IPS-NIHi7 (cell line): ENCODE measurements at regions not wholly inside any gene's neighbourhood (a gene's known extent, or its start where the extent isn't known, plus 50 kb on each side); places are given as distances from the start of the nearest gene placed in this dataset.
"Not testable (repeated sequence)": the region's sequence is repeated elsewhere in the genome, so short reads cannot be mapped to it uniquely, and the experiment has no call there.

ENCODE experiments used
- DNase-seq: peaks from one replicate; pipeline ENCODE4 v3.0.0; 2012; ENCODE audit warnings: mixed read lengths; ENCODE audit errors: extremely low spot score

DNA sequence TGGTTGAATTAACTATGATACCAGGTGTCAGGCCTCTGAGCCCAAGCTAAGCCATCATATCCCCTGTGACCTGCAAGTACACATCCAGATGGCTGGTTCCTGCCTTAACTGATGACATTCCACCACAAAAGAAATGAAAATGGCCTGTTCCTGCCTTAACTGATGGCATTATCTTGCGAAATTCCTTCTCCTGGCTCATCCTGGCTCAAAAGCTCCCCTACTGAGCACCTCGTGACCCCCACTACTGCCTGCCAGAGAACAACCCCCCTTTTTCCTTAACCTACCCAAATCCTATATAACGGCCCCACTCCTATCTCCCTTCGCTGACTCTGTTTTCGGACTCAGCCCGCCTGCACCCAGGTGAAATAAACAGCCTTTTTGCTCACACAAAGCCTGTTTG is 1671.4 kb downstream of the C4orf33 start:
- DNase-seq: not testable (repeated sequence)

DNA sequence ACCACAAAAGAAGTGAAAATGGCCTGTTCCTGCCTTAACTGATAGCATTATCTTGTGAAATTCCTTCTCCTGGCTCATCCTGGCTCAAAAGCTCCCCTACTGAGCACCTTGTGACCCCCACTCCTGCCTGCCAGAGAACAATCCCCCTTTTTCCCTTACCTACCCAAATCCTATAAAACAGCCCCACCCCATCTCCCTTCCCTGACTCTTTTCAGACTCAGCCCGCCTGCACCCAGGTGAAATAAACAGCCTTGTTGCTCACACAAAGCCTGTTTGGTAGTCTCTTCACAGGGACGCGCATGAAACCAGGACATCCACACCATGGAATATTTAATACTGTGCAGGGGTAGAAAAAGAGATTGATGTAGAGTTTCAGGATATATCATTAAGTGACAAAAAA is 1677.0 kb downstream of the C4orf33 start:
- not testable (repeated sequence) for DNase-seq

DNA sequence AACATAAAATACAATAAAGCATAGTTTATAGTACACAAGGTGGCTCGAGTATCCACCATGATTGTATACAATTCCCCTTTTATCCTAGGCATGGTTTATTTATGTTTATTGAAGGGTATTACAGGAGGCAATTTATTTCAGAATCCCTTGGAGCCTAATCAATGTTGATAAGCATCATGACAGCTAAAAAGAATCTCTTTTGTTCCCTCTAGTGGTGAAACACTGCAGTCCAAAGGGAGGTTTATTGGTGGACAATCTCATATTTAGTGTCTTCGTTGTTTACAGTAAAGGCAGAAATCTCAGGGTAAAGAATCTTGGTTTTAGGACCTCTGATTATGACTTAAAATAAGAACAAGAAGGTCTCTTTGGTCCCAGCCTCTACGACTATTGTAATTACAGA is 1712.5 kb downstream of the C4orf33 start:
- peak; percentile 21 for DNase-seq

DNA sequence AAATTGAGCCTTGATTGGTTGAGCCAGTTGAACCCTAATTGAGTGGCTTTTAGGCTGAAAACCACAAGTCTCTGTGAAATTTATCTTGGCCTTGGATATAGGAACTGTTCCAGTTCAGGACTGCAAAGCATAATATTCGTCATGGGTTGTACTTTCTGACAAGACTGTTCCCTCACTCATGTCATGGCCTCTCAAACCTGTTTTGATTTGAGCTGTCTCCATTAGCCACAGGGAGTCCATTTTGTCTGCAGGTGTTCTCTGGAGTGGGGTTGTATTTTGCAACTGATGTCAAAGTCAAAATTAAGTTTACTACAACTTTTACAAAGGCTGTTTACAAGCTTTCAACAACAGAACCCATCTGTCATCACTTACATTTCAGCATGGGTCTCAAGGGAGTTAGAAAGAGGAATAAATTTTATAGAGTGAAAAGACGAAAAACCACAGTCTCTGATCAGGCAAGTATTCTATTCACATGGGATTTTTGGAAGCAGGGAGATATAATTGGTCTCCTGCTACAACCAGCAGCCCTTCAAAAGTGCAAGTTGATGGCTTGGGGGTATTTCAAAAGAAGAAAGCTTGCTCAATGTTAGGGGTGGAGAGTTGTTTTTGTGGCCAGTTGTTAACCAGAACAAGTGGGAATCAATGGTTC is 1716.3 kb downstream of the C4orf33 start:
- DNase-seq: no peak

DNA sequence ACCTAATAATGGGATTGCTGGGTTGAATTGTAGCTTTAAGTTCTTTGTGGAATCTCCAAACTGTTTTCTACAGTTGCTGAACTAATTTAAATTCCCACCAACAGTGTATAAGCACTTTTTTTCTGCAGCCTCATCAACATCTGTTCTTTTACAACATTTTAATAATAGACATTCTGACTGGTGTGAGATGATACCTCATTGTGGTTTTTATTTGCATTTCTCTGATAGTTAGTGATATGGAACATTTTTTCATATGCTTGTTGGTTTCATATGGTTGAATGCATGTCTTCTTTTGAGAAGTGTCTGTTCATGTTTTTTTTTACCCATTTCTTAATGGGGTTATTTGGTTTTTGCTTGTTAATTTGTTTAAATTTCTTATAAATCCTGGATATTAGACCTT is 1718.9 kb downstream of the C4orf33 start:
- DNase-seq: no peak

DNA sequence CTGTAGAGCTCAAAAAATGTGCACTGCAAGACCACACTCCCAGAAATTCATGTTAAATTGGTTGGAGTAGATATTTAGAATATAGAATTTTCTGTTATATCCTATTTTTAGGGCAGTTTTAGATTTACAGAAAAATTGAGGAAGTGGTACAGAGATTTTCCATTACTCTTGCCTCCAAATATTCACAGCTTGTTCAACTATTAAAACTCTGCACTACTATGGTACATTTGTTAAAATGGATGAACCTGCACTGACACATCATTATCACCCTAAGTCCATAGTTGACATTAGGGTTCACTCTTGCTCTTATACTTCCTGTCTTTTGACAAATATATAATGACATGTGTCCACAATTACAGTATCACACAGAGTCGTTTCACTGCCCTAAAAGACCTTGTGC is 1724.5 kb downstream of the C4orf33 start:
- no peak for DNase-seq

DNA sequence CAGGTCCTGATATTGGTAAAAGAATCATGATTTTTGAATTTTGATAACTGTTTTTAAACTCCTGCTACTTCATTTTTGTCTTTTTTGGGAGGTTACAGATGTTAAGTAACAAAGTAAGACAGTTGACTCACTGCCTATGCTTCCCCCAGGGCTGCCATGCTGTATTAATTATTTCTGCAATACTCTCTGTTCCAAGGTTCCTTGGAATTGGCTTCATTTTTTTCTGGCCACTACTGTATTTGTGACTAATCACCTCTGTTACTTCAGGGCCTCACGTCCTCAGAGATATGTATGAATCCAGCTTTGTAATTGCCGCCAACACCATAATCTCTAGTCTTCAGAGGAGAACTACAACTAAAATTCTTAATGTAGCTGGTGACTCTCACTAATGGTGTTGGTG is 1729.3 kb downstream of the C4orf33 start:
- no peak for DNase-seq

DNA sequence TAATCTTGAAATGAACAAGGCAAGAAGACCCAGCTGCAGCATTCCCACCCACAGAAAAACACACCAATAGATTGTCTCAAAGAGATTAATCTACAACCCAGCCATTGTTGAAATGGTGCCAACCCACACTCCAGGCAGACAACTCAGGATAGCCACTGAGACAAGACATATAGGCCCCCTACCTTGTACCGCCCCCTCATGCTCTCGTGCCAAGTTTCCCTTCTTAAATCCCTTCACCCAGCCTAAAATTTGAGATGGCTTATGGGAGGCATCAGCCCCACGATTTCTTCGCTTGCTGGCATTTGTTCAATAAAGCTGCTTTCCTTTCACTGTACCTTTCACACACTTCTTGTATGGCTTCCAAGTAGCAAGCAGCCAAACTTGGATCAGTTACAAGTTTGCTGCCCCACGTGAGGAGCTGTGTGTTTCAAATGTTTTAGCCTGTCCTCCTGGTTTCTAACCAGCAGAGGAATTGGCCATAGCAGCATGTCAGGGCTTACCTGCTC is 1754.1 kb downstream of the C4orf33 start:
- DNase-seq: no peak

DNA sequence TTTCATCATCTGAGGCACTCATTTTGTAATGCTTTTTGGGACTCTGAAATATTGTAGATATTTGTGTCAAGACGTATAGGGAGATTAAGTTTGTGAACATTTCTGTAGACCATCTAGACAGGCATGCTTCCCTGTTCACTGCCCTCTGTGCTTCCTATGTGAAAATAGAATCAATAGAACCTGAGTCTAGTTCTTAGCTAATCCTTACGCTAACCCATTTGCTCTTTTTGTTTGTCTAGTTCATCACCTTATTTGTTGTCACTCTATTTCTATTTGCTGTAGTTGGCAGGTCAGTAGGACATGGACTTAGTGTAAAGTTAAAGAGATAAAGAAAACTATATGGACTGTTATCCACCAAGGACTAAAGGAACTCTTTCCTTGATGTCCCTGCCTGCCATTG is 1755.2 kb downstream of the C4orf33 start:
- no peak for DNase-seq

DNA sequence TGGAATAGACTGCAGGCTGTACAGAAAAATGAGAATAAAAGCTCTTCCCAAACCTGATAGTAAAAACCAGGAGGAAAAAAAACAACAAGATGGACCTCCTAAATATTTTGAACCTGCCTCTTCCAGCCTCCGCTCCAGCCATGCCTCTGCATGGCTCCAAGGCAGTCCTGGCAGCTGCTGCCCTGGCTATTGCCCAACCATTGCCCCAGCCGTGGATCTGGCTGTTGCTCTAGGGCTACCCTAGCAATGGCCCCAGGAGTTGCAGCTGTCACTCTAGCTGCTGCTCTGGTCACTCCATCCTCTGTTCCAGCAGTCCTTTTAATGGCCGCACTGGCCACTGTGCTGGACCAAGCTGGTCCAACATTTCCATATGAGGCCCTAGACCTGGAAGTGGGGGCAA is 1756.0 kb downstream of the C4orf33 start:
- DNase-seq: no peak

DNA sequence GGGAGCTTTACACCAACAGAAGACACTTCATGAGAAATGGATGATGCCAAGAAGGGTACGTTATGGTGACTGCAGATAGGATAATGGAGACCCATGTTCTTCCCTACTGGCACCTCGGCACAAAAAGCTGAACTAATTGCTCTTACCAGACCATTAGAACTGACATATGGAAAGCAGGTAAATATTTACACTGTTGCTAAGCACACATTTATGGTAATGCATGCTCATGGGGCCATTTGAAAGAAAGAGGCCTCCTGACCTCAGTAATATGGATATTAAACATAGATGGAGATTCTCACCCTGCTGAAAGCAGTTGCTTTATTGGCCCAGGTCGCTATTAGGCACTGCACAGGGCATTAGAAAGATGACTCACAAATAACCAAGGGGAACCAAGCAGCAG is 1759.6 kb downstream of the C4orf33 start:
- no peak for DNase-seq

DNA sequence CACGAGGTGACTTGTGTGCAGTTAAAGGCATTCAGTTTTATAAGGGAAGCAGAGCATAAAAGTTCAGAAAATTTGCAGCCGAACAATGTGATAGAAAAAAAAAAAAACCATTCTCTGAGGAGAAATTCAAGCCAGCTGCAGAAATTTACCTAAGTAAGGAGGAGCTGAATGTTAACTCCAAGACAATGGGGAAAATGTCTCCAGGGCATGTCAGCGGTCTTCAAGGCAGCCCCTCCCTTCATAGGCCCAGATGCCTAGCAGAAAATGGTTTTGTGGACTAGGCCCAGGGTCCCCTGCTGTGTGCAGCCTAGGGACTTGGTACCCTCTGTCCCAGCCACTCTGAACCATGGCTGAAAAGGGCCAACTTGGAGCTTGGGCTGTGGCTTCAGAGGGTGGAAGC is 1764.0 kb downstream of the C4orf33 start:
- no peak for DNase-seq

DNA sequence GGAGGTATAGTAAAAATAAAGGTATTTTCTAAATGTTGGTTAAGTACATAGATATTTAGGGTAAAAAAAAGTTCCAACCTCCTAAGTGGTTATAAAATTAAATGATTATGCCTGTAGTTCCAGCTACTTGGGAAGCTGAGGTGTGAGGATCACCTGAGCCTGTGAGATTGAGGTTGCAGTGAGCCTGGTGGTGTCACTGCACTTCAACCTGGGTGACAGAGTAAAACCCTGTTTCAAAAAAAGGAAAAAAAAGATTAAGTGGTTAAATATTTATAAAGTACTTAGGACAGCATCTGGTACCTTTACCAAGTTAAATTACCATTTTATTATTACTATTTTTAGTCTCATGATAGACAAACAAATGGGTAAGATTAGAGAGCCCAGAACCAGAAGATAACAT is 1801.0 kb downstream of the C4orf33 start:
- DNase-seq: no peak

DNA sequence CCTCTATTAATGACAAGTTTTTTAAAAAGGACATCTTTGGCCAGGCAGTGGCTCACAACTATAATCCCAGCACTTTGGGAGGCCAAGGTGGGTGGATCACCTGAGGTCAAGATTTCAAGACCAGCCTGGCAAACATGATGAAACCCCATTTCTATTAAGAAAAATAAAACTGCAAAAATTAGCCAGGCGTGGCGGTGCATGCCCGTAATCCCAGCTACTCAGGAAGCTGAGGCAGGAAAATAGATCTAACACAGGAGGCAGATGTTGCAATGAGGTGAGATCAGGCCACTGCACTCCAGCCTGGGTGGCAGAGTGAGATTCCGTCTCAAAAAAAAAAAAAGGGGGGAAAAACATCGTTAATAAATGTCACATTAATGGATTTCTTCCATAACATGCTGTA is 1805.4 kb downstream of the C4orf33 start:
- no peak for DNase-seq

DNA sequence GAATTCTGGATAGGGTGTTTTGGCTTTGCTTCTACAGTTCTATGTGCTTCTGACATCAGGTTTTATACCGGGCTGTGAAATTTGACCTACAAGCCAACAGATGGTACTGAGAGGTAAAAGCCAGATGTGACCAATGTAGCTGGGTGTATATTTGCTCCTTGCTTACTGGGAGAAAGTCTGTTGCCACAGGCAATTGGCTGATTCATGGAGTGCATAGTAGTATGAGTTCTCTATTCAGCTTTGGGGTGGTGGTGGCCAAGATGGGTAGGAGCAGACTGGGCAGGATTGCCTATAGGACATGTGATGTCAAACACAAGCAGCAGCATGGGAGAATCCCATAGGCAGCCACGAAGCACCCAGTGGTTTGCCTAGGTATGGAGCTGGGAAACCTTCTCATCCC is 1827.0 kb downstream of the C4orf33 start:
- no peak for DNase-seq

DNA sequence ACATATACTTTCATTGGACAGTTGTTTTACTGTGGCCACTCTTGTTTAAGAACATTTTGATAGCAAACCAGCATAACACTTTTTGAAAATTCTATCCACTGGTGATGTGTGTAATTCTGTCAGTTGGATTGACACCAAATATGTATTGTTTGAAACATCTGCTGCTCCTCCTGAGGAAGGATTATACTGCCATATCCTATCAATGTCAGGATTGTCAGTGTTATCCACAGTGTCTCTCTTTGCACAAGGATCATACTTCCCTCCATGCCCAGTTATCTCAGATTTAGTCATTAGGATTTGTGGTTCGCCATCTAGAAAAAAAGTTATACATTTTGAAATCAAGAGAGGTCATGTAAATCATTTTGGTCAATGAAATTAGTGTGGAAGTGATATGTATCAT is 1859.6 kb downstream of the C4orf33 start:
- DNase-seq: no peak

DNA sequence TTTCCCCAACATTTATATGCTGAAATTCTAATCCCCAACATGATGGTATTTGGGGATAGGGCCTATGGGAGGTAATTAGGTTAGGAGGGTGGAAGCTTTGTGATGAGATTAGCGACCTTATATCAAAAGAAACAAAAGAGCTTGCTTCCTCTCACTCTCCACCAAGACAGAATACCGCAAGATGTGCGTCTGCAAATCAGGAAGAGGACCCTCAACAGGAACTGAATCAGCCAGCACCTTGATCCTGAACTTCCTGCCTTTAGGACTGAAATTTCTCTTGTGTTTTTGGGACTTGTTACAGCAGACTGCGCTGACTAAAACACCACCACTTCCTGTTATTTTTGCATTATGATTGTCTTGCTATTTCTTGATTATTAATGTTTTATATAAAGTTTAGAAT is 1889.4 kb downstream of the C4orf33 start:
- no peak for DNase-seq

DNA sequence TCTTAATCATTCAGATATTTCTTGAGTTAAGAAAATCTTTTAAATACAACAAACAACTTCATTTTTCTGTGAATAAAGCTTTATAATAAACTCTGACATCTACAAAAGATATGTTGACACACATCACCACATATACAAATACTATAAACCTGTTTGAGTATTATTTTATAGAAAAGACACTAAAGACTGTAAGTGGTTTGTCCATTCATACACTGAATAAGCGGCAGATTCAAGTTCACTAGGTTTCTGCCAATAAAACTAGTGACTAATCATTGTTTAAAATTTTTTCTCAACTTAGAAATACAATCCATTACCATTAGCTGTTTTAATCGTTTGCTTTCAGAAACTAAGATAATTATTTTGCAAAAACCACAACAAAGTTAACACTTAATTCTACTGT is 1900.0 kb downstream of the C4orf33 start:
- DNase-seq: no peak

DNA sequence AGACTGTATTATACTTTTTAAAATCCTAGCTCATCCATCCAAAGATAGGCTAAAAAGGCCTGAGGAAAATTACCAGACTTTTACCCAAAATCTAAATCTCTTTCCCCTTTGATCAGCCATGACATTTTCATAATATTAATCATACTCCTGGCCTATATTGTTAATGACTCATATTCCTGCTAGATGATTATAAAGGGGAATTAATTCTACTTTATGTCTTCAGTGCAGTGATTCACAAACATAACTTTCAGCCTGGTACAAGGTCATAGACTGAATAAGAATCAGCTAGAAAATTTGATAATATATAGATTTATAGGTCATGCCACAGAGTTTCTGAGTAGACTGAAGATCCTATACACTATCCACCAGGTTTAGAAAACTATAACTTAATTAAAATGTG is 1905.4 kb downstream of the C4orf33 start:
- no peak for DNase-seq

DNA sequence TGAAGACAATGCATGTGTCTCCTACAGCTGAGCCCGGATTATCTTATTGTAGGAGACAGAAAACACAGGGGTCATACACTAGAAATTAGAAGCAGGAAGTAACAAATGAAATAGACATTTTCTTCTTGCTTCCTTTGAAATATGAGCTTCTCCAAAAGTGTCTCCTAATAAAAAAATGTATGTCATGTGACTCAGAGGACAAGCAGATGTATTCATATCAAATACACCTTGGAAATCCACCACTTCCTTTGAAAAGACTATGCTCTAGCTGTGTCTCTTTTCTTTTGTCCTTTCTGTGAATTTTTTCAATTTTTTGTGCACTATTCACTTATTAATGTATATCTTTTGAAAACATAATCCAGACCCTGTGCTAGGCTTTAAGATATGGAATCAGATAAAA is 1906.2 kb downstream of the C4orf33 start:
- DNase-seq: no peak

DNA sequence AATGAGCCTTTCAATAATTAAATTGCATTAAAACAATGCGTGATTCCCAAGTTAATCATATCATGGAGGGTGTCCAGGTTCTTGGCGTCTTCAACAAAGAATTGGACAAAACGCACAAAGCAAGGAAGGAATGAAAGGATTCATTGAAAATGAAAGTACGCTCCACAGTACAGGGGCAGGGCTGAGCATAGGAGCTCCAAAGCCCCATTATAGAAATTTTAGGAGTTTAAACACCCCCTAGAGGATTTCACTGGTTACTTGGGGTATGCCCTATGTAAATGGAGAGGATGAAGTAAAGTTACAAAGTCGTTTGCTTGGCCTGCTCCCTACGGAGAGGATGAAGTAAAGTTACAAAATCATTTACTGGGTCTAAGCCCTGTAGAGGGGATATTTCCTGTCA is 1910.4 kb downstream of the C4orf33 start:
- DNase-seq: no peak

DNA sequence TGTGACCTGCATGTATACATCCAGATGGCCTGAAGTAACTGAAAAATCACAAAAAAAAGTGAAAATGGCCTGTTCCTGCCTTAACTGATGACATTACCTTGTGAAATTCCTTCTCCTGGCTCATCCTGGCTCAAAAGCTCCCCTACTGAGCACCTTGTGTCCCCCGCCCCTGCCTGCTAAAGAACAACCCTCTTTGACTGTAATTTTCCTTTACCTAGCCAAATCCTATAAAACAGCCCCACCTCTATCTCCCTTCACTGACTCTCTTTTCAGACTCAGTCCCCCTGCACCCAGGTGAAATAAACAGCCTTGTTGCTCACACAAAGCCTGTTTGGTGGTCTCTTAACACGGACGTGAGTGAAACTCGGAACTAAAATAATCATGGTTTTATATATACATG is 1916.0 kb downstream of the C4orf33 start:
- not testable (repeated sequence) for DNase-seq

DNA sequence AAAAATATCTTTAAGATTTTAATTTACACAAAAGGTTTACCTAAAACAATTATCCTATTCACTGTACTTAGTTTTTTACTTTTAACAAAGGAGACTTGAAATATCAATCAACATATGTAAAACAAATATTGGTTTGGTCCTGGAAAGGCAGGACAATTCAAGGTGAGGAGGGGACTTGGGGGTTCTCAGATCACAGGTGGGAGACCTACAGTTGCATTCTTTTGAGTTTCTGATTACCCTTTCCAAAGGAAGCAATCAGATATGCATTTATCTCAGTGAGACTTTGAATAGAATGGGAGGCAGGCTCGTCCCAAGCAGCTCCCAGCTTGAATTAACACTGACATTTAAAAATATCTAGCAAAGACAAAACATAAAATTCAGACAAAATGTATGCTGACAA is 1917.3 kb downstream of the C4orf33 start:
- DNase-seq: no peak

DNA sequence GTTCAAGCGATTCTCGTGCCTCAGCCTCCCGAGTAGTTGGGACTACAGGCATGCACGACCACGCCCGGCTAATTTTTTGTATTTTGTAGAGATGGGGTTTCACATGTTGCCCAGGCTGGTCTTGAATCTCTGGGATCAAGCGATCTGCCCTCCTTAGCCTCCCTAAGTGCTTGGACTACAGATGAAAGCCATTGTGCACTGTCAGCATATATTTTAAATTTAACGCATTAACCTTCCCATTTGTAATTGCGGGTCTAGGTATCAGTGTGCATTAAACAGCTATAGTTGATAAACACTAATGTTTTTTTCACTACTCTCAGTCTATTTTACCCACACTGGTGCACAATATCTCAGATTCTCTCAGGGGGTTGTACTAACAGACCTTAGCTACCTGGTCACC is 1930.8 kb downstream of the C4orf33 start:
- no peak for DNase-seq
